CD4-positive, alpha-beta T cell treated with Interleukin-17A for 1 hour (primary cell): ENCODE measurements at regions not wholly inside any gene's neighbourhood (a gene's known extent, or its start where the extent isn't known, plus 50 kb on each side); places are given as distances from the start of the nearest gene placed in this dataset.

Experiments
- DNase-seq: peaks from one replicate; pipeline ENCODE4 v3.0.0-alpha.2; 2020

GRCh38 chr10:94198324-94198723, 164.4 kb downstream of the NOC3L start:
- DNase-seq: no peak

- DNase-seq: no peak
Measured at GRCh38 chr10:94199565-94199964, 163.2 kb downstream of the NOC3L start.

GRCh38 chr10:94200146-94200837, 162.4 kb downstream of the NOC3L start:
- DNase-seq: no peak

GRCh38 chr10:94205396-94205831, 157.3 kb downstream of the NOC3L start:
- no peak for DNase-seq

- DNase-seq: no peak
Measured at GRCh38 chr10:94206176-94206575, 156.6 kb downstream of the NOC3L start.

- no peak for DNase-seq
Measured at GRCh38 chr10:94208315-94208714, 154.4 kb downstream of the NOC3L start.

DNA sequence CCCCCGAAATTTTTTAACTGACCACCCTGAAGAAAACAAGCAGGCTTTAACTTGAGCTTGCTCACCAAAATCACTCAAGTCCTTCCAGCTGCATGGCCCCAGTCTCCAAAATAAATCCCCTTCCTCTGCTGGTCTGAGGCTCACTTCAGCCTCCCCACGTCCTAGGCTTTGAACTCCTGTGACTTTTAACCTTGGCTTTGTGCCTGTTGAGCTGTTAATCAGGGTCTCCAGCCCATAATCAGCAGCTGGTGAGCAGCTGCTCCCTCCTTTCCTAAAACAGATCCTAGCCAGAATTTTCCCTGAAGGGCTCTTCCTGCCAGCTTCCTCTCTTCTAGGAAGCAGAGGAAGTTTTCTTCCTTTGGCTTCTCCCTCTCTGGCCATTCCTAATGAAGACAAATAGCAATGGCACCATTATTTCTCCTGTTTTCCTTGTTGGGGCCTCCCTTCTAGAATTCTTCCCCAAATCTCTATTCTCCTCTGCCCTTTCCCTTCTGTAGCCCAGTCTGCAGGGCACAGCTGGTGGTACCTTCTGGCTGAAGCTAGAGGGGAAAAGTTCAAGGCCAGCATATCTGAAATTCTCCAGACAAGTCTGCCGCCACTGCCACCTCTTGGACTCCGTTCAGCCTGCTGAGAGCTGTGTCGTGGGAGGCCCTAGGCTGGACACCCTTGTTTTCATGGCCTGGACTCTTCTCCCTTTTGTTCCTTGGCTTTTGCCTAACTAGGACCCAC, 152.1 kb downstream of the NOC3L start:
- no peak for DNase-seq

DNA sequence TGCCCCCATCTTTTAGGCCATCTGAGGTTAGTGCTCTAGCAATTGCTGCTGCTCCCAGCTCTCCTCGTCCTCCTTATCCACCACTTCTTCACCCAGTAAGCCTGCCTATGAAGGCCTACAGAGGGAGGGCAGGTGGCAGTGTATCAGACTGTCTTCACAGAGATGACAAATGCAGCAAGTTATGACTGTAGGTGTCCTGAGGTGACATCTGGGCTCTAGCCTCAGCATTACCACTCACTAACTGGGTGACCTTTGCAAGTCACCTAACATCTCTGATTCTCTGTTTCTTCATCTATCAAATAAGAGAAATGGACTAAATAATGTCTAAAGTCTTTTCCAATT, 151.6 kb downstream of the NOC3L start:
- no peak for DNase-seq

DNA sequence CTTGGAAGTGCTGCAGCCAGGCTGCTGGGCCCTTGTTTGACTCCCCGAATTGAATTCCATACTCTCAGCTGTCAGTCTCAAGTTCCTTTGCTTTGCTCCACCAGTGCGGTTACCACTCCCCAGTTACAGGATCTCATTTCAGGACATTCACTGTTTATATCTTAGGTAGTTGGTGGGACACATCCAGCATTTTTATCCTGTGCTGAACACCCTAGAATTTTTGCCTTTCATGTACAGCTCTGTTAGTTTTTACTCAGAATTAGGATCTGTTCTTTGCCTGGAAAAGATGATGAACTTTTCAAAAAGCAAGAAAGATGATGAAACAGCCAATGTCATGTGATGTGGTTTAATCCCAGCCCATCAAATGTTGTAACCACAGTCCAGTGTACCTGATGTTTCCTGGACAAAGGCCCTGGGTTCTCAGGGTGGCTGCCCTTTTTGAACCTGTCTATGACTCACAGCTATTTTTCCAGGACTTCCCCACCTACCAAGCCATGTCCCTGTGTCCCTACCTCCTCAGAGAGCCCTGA, 149.7 kb downstream of the NOC3L start:
- no peak for DNase-seq

- DNase-seq: no peak
Measured at GRCh38 chr10:94213980-94214379, 148.8 kb downstream of the NOC3L start.

DNA sequence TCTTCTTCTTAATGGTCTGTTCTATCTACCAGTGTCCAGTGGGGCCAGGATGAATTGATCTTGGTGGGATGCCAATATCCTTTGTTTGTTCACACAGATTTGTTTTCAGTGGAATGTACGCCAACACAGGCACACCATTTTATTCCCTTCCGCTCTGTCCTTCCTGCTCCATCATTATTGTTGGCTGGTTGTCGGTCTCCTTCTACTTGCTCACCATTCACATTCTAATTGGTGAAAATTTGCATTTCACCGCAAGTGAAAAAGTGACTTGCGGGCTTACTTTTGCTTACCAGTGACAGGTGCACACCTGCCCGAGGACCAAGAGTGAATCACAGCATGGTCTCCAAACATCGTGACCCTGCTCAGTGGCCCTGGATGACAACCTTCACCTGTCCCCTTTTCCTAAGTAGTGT, 148.3 kb downstream of the NOC3L start:
- DNase-seq: no peak

- DNase-seq: no peak
Measured at GRCh38 chr10:94216201-94216600, 146.5 kb downstream of the NOC3L start.

GRCh38 chr10:94217411-94217810, 145.3 kb downstream of the NOC3L start:
- no peak for DNase-seq

DNA sequence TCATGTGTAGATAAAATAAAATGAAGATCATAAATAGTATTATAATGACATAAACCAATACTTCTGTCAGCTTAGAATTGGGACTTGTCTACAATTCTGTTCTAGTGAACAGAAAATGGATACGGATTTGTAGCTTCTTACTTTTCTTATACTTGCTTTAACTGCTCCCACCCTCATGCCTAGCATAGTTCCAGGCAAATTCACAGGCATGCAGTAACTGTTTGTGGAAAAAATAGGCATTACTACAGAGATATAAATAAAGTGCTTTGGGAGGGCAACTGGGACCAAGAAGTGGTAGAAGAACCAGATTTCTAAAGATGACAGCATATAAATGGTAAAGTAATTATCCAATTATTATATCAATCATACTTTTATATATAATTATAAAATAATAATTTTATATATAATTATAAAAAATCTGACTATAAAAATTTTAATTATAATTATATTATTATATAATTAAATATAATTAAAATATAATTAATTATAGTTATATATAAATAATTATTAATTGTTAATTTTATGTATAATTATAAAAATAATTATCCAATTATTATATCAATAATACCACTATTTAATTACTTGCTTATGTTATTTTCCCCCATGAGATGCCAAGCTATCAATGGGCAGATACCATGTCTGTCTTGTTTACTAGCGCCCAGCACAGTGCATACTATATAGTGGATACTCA, 144.1 kb downstream of the NOC3L start:
- no peak for DNase-seq

- DNase-seq: no peak
Measured at GRCh38 chr10:94219829-94220228, 142.9 kb downstream of the NOC3L start.

DNA sequence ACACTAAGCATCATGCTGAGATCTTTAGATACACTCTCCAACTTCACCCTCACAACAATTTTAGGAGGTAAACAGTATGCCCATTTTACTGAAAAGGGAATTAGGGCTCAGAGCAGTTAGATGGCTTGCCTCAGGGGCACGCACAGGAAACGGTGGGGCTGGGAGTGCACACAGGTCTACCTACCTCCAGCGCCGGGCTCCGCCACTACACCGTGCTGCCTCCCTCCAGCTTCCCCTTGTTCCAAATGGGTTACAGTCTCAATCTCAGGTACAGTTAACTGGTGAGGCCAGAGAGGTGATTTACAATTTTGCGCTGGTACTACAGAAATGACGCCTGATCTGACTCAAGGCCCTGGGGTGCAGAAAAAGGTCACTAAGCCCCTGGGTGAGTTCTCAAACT, 142.0 kb downstream of the NOC3L start:
- DNase-seq: no peak

- DNase-seq: no peak
Measured at GRCh38 chr10:94223702-94224370, 138.9 kb downstream of the NOC3L start.

DNA sequence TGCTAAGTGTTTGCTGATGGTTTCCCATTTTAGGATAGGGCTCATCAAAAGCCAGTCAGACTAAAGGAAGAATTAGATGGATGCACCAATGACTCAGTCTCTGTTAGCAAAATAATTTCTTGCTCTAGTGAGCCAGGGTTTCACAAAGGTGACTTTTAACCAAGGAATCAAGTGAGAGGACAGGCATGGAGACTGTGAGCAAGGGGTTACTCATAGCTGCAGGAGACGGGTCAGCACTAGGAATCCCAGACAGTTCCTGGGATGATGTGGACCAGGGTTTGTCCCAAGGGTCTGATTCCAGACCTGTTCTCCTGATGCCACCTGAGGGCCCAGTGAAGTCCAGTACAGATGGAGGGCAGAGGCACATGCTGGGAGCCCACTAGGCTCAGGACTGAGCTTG, 138.1 kb downstream of the NOC3L start:
- no peak for DNase-seq

DNA sequence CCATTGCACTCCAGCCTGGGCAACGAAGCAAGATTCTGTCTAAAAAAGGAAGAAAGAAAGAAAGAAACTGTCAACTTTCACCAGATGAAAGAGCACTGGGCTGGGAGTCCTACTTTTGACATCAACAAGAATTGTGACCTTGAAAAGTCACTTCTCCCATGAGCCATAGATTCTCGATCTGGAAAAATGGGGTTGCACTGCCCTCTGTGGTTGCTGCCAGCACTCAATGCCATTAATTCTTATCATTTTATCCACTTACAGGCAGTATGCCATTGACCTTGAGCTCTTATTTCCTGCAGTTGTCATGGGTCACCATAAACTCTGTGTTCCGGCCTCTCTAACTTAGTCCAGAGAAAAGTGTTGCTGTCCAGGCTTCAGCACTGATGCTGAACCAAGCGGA, 137.2 kb downstream of the NOC3L start:
- DNase-seq: no peak

DNA sequence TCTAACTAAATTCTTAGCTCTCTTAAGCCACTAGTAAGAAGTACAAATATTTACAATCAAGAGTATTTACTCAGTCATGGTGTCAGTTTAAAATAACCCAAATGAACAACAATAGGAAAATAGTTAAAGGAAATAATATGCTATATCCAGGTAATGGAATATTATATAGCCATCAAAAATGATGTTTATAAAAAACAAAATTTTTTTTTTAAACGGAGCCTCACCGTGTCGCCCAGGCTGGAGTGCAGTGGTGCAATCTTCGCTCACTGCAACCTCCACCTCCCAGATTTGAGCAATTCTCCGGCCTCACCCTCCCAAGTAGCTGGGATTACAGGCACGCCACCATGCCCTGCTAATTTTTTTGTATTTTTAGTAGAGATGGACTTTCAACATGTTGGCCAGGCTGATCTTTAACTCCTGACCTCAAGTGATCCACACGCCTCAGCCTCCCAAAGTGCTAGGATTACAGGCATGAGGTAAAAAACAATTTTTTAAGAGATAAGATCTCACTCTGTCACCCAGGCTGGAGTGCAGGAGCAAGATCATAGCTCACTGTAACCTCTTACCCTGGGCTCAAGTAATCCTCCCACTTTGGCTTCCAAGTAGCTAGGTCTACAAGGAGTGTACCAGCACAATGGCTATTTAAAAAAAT, 132.5 kb downstream of the NOC3L start:
- DNase-seq: no peak

GRCh38 chr10:94232711-94233383, 129.9 kb downstream of the NOC3L start:
- DNase-seq: no peak

DNA sequence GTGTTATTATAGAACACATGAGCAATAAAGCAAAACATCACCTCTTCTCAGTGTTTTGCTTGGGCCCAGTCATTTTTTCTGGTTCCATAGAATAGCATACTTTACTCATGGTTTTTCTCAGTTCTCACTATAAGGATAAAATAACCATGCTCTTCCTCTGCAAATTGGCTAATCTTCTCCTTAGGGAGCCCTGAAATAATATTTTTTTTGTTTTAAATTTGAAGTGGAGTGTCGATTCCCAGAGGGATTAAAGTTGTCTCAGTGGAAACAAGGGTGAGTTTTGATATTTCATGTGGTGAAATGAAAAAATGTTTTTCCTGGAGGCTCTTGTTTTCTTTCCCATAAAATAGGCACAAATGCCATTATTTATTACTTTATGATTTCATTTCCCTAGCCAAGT, 127.3 kb downstream of the NOC3L start:
- DNase-seq: no peak
